Progenitor cell of endocrine pancreas (in vitro differentiated cells): ENCODE measurements at regions not wholly inside any gene's neighbourhood (a gene's known extent, or its start where the extent isn't known, plus 50 kb on each side); places are given as distances from the start of the nearest gene placed in this dataset.

ENCODE experiments used
- DNase-seq: peaks from one replicate; pipeline ENCODE4 v3.0.0; 2021; ENCODE audit warnings: low spot score; ENCODE audit not compliant: unreplicated experiment
- H3K27ac Mint-ChIP-seq: 2 replicates; pipeline ENCODE4 v1.8.0; 2021; ENCODE audit warnings: mild to moderate bottlenecking, moderate library complexity, mixed read lengths
- H3K27me3 Mint-ChIP-seq: 2 replicates; pipeline ENCODE4 v1.8.0; 2021; ENCODE audit warnings: mixed read lengths
- H3K36me3 Mint-ChIP-seq: 2 replicates; pipeline ENCODE4 v1.8.0; 2022; ENCODE audit warnings: mixed read lengths; ENCODE audit not compliant: insufficient read depth
- H3K4me1 Mint-ChIP-seq: 2 replicates; pipeline ENCODE4 v1.8.0; 2021; ENCODE audit warnings: low read depth, mixed read lengths
- H3K4me3 Mint-ChIP-seq: 2 replicates; pipeline ENCODE4 v1.8.0; 2021; ENCODE audit warnings: low read depth, mild to moderate bottlenecking, moderate library complexity, mixed read lengths
- H3K9me3 Mint-ChIP-seq: 2 replicates; pipeline ENCODE4 v1.8.0; 2021; ENCODE audit warnings: low read depth, mixed read lengths
- CTCF ChIP-seq: fragments of 200-600 bp; sonication (generic); IDR thresholded peaks from one replicate; pipeline ENCODE4 v1.5.0; 2021; ENCODE audit warnings: antibody characterized with exemption, mild to moderate bottlenecking; ENCODE audit not compliant: unreplicated experiment

DNA sequence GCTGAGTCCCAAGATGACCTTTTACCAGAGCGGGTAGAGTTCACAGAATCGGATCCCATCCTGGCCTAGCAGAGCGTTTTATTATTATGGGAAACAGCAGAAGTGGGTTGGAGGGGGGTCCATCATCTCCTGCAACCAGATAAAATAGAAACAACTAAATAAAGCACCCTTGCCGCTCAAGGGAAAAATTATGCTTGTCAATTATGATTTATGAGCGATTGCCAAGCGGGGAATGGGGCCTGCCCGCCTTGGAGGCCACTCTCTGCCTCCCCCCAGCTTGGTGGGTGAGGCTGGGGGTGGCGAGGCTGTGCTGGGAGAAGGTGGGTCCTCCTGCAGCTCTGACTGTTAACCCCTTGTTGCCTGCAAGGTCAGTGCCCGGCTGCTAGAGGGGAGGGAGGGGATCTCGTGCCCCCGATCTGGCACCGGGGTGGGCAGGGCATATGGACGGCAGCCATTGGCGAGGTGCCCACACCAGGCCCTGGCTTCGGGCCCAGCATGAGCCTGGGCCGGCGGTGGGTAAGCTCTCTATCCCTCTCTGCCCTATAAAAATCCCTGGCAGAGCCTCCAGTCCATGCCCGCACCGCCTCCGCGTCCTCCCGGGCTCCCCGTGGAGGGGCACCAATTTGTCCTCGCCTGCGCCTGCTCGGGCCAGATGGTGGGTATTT lies 129.1 kb downstream of the URI1 start:
- Mint-ChIP-seq H3K4me3 (no peak overlapping the region), H3K36me3 (no peaks in the 10 kb centered on the region), H3K4me1 (peaks cover 3% of the 10 kb centered on the region), H3K27me3 (peaks cover 9% of the 10 kb centered on the region), H3K9me3 (peaks cover 5% of the 10 kb centered on the region), H3K27ac (no peak overlapping the region)
- no peak for TF ChIP-seq CTCF
- no peak for DNase-seq

DNA sequence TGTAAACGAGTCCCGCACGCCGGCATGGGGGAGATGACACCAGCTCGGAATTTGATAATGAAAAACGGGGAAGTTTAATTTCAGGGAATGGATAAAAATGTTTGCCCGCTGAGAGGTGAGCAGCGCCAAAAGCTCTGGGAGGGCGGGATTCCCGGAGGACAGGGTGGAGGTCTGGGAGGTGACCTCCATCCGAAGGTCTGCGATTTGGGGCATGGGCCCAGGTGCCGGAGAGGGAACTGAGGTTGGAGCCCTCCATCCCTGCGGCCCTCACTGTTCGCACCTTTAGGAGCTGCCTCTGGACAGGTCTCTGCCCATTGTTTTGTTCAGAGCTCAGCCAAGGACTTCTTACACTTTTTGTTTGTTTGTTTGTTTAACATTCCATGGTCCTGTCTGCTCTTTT lies 129.8 kb downstream of the URI1 start:
- Mint-ChIP-seq H3K27ac (no peak overlapping the region), H3K27me3 (peaks cover 9% of the 10 kb centered on the region), H3K36me3 (no peaks in the 10 kb centered on the region), H3K4me1 (peaks cover 3% of the 10 kb centered on the region), H3K4me3 (no peak overlapping the region), H3K9me3 (peaks cover 5% of the 10 kb centered on the region)
- no peak for DNase-seq
- no peak for TF ChIP-seq CTCF

- Mint-ChIP-seq H3K4me1 (peaks cover 3% of the 10 kb centered on the region), H3K9me3 (peaks cover 5% of the 10 kb centered on the region), H3K36me3 (no peaks in the 10 kb centered on the region), H3K27ac (no peak overlapping the region), H3K4me3 (no peak overlapping the region), H3K27me3 (peaks cover 9% of the 10 kb centered on the region)
- TF ChIP-seq CTCF: no peak
- no peak for DNase-seq
These were observed 131.3 kb downstream of the URI1 start for GRCh38 chr19:30073152-30074000.

- H3K9me3 Mint-ChIP-seq: no peaks in the 10 kb centered on the region
- H3K27me3 Mint-ChIP-seq: peaks cover 5% of the 10 kb centered on the region
- H3K27ac Mint-ChIP-seq: no peak overlapping the region
- H3K36me3 Mint-ChIP-seq: no peaks in the 10 kb centered on the region
- no peak for TF ChIP-seq CTCF
- no peak overlapping the region for H3K4me3 Mint-ChIP-seq
- peaks cover 3% of the 10 kb centered on the region for H3K4me1 Mint-ChIP-seq
- DNase-seq: no peak
These were observed 132.1 kb downstream of the URI1 start for GRCh38 chr19:30074096-30074495.

- Mint-ChIP-seq H3K36me3 (no peaks in the 10 kb centered on the region), H3K4me1 (peaks cover 2% of the 10 kb centered on the region), H3K4me3 (no peak overlapping the region), H3K27me3 (peaks cover 8% of the 10 kb centered on the region), H3K27ac (no peak overlapping the region), H3K9me3 (no peaks in the 10 kb centered on the region)
- DNase-seq: no peak
- TF ChIP-seq CTCF: no peak
These were observed 133.0 kb downstream of the URI1 start for GRCh38 chr19:30074741-30075715.
